ENCODE measurements at regions not wholly inside any gene's neighbourhood (a gene's known extent, or its start where the extent isn't known, plus 50 kb on each side); places are given as distances from the start of the nearest gene placed in this dataset.

DNA sequence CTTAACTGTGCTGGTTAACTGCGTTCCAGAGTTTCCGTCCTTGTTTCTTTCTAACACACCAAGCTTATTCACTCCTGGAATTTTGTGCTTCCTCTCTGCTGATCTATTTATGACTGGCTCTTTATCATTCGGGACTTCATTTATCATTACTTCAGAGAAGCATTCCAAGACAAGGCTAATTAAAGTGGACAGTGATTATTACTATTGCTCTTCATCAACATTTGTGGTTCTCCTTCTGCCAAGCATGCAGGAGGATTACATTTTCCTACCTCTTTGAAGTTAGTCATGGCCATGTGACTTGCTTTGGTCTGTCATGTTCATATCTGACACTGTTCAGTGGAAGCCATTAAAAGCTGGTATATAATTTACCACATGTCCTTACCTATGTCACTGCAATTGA is 172.4 kb upstream of the AGR3 start:
- DNase-seq = no peak

DNA sequence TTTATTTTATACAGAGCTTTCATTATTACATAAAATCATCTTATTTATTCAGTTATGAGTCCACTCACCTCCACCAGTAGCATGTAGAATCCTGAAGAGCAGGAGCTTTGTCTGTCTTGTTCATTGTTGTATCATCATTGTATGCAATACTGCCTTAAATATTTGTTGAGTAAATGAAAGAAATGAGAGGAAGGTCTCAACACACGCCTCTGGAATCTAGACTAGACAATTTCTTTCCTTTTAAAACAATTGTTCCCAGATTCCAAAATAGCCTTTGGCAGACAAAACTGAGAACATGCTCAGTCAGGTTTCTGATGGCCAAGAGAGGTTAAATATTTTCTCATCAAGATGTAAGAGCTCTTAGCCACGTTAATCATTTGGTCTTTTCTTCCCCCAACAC is 173.1 kb upstream of the AGR3 start:
- no peak for DNase-seq

DNA sequence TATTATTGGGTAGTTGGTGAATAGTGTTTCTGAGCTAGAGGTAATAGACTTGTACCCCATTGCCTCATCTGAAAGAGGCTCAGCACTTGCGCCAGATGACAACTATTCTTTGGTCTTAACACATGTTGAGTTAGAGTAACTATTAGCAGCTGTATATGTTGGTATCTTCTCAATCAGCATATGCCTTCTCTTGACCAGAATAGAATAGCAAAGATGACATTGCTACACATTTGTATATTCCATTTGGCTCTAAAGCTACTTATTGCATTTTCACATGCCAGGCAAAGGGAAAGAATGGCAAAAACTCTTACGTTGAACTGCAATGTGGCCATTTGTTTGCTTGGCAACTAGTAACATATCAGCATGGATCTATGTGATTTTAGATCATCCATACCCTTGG is 173.8 kb upstream of the AGR3 start:
- no peak for DNase-seq

DNA sequence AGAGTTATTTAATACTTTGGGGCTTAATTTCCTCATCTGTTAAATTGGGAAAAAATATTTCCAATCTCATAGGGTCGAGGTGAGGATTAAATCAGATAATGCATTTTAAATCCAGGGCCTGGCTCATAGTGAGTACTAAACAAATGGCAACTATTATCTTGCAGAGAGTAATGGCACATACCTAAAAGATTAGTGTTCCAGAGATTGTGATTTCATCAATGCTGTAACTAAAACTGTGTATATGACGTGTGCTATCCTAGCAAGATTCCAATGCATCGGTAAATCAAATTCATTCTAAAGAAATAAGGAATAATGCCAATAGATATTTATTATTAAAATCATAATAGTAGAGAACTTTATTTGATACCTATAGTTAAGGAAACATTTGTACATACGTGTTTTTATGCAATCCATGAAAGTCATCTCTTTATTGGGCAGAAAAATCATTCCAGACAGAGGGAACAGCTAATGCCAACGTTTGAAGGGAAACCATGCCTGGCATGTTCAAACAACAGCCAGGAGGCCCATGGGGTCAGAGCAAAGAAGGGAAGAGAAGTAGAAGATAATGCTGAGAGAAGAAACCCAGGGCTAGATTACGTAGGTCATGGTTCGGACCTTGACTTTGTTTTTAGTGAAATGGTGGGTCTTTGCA is 174.8 kb upstream of the AGR3 start:
- DNase-seq = no peak

DNA sequence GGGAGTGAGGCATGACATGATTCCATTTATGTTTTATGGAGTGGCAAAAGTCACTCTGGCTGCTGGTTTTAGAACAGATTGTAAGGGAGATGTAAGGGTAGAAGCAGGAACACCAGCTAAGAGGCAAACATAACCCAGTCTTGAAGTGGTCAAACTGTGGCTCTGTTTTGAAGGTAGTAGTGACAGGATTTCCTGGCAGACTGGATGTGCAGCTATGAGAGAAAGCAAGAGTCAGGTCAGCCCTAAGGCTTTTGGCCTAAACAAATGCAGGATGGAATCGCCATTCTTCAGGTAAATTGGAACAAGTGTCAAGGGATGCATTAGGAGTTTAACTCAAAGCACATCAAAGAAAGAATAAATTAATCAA is 175.3 kb upstream of the AGR3 start:
- DNase-seq = no peak

DNA sequence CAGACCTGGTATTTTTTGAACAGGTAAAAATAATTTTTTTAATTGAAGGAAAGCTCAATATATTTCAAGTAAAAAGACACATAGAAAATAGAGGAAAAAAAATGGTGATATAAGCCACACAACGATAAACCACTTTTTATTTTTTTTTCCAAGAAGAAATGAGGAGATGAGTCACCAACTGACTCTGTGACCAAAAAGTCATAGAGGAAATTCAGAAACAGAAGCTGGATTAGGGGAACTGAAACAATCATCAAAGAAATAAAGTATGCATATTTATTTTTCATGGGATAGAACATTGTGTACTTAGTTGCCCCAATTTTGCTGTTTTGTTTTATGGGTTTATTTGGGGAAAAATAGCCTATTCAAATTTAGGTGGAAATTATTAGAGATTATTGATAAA is 176.8 kb upstream of the AGR3 start:
- no peak for DNase-seq

DNA sequence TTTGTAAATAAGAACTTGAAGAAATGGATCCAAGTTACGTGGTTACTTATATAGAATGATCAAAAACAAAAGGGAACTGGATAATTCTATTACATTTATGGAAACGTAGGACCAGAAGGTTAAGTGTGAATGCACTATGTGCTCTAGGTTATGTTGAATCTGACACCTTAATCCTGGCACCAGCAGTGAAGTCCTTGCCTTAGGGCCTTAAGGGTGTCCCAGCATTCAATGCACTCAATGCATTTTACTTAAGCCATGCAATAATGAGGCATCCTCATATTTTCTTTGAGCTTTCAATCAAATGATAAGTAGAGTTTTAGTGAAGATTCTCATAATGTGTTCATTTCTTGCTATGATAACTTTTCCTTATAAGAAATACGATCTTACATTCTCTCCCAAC is 178.3 kb upstream of the AGR3 start:
- DNase-seq = no peak

DNA sequence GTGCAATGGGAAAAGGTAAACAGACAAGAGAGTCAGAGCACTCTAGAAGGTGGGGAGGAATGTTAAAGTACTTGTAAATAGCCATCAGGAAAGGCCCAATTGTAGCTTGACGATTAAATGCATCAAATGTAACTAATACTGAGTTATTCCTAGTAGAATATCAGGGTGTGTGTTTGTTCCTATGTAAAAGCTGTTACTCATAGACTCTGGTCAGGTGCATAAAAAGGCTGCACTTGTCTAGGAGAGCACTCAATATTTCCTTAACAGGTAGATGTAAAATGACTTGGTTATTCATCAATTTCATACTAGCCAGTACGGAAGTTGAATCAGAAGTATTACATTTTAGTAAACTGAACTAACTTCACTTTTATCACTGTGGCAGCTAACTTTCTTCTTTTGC is 179.7 kb upstream of the AGR3 start:
- DNase-seq = no peak

DNA sequence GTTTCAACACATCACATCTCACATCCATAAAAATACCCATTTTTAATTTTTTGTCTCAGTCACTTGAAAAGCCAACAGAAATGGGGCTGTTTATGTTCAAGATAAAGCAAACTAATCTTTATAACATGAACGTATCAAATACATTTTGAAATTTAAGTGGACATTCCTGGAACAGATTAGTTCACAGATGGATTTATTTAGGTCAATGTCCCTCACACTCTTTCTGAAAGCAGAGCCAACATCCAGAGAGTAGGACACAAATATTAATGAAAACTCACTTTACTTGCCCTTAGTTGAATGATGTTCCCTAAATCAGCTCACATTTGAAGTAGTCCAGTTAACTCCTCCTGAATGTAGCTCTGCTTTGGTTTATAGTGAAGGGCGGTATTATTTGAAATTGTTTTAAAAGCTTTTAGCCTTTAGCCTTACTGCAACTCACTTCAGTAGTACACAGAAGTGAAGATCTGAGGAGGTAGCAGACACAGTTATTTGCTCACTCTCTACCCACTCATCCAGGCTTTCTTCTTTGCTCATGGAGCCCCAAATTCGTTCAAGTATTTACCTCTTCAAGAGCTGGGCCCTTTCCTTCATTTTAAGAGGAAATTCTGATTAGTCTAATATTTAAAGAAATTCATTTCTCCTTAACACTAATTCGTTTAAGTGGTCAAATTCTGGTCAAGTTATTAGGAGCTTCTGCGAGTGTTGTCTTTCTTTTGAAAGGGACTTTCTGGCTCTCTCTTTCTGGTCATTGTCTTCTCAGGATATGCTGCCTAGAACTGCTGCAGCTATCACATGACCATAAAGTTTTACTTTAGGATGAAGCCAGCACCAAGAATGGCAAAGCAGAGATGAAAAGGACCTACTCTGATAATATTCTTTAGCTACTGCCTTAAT is 180.6 kb upstream of the AGR3 start:
- no peak for DNase-seq

DNA sequence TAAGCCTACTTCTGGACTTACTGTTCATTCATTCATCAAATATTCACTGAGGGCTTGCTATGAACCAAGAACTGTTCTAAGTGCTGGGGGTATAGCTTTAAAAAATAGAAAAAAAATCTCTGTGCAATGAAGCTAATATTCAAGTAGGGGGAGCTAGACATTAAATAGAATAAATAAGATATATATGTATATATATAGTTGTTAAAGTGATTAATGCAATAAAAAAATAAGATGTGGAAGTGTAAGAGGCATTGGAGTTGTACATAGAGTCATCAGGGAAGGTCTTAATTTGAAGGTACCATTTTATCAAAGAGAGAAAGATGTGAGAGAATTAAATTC is 181.2 kb upstream of the AGR3 start:
- no peak for DNase-seq

DNA sequence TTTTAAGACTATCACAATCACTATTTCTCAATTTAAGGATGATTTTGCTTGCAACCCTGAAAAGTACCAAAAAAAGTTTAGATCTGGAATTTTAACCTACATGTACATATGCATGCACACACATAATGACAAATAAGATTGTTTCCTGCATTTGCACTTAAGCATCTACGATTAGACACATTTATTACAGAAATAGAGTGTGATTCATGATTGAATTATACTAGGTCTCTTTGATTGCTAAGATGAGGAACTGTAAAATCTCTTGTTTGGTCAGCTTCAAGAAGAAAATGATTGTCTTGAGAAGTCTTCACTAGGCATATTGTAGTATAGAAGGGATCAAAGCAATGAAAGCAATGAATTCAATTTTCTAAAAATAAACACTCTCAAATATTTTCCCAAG is 185.9 kb upstream of the AGR3 start:
- no peak for DNase-seq

DNA sequence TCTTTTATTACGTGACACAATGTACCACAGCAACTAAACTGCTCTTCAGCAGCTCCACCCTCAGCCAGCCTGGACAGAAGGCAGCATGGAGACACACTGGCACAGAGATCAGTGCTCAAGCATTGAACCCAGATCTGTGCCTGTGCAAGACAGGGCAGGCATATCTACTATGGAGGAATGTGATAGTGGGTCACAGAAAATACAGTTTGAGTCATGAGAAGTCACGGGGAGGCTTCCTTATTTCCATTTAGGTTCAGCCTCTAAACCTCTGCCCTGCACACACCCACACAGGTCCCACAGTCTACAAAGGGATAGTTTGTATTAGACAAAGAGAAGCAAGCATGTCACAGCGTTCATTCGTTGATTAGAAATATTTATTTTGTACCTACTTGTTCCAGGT is 187.4 kb upstream of the AGR3 start:
- DNase-seq = no peak

DNA sequence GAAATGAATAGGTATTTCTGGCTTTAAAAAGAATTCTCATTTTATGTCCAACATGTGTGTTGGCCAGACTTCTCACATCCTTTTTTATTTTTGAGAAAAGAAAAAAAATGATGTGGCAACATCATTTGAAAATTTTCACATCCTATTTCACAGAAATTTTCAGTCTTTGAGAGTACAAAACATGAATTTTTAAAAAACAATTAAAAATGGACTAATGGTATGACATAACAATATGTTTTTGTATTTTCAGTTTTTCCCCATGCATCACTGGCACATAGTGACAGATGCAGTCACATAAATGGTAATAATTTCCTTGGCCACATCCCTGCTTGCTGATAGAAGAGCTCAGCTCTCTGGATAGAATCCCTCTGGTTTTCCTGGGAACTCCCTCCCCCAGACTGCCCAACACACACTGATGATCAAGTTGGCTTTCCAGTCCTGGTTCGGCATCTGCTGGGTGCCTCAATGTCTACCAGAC is 188.5 kb upstream of the AGR3 start:
- DNase-seq = no peak

DNA sequence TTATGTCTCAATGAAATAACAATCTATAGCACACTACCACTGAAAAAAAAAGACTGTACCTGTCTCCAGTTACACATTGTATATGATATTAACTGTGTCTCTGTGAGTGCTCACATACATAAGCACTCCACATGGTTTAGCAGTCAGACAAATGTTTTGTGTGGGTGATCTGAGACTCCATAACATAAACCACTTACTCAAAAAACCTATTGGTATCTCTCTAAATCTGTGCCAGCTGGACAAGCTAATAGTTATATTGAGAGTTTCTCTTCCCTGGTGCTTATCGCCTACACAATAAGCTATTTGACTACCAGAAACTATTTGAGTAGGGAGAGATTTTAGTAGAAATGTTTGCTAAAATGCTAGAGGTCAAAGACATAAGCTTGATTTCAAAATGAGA is 190.1 kb upstream of the AGR3 start:
- no peak for DNase-seq

DNA sequence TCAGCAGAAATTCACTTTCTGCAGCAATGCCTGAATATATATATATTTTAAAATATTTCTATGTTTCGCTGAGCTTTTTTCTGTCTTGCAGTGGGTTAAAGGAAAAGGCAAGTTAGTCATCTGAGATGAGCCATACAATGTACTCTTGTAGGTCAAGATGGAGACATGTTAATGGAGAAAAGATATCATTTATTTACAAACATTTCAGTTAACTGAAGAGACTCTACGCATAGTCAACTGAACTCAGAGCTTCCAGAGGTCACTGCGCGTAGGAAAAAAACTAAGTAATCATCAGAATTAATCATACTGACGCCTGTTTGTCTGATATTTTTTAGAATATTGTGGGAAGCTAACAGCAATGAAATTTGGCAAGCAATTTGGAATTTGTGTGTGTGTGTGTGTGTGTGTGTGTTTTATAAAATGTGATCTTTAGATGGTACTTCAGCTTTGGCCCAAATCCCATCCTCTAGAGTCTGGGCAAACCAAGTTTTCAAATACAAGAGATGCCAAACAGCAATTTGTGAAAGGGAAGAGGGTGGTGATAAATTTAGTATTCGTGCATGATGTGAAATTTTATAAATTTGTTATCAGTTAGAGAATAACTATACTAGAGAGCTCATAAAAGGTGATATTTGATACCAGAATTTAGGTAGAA is 193.9 kb upstream of the AGR3 start:
- DNase-seq = no peak

DNA sequence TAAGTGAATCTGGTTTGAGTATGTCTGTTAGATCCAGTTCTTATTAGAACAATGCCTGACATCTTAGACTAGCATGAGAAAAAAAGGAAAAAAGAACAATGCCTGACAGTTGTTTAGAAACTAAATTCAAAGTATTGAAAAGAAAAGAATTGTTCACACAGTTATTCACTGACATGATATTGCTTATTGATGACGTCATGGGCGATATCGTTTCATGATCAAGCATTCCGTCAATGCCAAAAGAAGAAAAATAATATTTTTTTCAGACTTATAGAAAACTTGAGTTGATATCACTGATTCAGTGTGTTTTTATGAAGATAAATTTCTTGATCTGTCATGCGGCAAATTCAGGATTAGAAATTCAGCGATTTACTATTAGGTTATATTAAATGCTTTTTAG is 196.5 kb upstream of the AGR3 start:
- DNase-seq = no peak

DNA sequence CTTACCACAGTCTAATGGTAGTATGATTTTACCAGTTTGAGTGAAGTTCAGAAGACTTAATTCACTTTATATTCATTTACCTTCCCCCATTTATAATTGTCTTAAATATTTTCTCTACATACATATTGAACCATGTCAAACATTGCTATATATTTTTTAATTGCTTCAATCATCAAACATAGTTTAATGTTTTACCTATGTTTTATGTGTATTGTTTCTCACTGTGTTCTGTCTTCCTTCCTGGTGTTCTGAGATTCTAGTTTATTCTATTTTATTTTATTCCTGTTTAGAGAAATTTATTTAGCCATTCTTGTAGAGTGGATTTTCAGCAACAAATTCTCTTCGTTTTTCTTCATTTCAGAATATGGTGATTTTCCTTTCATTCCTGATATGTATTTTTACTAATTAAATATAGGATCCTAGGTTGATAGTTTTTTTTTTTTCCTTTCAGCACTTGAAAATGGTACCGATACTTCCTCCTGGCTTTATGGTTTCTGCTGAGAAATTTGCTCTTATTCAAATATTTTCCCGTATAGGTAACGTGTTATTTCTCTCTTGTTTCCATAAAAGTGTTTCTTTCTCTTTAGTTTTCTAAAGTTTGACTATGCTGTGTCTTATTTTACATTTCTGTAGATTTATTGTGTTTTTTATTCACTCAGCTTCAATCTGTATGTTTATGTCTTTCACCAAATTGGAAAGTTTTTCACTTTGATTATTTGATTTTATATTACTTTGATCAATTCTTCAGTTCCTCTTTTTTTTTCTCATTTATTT is 201.8 kb upstream of the AGR3 start:
- DNase-seq = no peak

DNA sequence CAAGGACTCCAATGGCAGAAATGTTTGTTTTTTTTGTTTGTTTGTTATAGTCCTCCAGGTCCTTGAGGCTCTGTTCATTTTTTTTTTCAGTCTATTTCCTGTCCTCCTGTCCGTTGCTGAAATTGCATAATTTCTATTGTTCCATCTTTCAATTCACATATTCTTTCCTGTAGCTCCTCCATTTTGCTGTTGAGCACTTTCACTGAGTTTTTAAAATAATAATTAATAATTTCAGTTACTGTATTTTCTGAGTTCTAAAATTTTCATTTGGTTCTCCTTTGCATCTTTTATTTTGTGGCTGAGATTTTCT is 202.3 kb upstream of the AGR3 start:
- DNase-seq = no peak

DNA sequence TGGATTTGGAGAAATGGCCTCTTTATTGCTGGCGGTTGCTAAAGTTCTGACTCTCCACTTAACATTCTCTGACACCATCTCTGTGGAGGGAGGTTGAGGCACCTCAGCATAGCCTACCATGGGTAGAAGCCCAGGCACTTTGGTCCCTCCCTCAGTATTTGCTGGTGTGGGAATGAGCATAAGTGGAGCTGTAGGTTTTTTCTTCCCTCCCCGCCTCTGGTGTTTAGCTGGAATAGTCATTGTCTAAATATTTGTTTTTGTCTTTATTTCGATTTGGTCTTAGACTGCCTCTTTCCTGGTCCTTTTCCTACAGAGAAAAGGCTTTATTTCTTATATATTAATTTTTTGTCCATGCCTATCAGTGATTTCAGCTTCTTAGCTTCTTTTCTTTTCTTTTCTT is 203.4 kb upstream of the AGR3 start:
- DNase-seq = no peak

DNA sequence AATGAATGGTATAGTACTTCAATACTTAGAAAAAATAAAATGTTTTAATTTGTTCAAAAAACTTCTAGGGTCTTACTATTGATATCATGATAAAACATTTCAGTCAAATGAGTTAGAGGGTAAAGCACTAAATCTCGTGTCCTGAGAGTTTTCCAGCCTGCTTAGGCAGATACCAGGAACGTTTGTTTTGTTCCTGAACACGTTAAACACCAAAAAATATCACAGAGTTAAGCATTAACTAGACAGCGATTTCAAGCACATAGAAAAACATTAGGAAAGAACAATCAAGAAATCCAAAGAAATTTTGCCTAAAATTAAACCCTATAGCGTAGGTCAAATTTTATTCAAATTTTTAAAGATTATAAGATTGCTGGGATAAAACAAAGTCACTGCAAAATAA is 204.6 kb upstream of the AGR3 start:
- no peak for DNase-seq

DNA sequence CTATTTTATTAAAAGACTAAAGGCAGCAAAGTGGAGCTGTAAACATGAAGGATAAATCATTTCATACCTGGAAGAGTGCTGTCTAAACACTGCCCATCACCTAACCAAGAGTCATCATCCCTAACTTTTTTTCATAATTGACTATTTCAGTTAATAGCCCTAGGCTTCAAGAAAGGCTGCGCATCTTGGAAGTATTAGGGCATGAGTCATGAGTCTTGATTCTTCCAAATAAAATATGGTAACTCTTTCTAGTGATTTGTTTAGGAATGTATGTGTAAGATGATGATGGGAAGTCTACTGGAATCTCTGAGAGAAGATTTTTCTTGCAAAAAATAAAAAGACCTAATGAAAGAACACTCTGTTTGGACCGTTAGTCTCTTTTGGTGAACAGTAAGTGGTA is 207.7 kb upstream of the AHR start:
- DNase-seq = no peak

DNA sequence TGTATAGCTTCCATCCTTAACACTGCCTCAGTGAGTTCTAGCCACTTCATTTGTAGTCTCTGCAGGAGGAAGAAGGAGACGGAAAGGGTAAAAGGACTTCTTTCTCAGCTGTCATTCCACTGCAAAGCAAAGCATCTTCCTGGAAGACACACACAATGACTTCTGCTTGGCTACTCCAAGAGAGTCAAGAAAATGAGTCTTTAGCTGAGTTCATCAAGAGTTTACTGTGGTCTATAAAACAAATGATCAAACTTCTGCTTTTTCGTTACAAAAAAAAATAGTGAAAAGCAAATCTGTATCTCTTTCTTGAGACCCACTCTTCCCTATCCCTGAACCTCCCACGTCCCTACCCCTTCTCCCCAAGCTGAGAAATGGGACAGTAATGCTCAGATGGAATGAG is 205.0 kb upstream of the AHR start:
- DNase-seq = no peak

DNA sequence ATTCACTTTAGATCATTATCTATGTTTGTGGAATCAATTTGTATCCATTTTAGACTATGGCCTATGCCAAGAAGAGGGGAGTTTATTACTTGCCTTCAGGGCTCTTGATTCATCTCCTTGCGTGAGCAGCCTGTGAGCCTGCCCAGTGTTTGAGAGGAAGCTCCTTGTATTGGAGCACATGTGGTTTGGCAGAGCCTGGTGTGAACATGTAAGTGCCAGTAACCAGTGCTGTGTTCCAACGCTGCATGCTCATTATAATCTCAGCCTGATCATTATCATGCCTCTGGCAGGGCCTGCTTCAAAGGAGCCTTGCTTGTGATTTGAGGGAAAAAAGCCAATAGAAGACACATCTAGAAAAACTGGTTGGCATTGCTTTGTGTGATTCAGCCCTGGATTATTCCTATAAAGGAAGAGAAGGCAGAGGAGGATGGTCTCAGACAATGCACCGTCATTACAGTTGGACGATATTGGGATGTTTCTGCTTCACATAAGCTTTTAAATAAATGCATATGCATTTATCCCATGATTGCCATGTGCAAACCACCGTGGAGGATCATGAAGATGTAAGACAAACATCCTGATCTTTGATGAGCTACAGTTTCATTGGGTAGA is 203.4 kb upstream of the AHR start:
- no peak for DNase-seq

Data from NCI-H187 treated with DMSO at 0.1 percent for 48 hours (cell line).